OCI-LY7 (cell line): ENCODE measurements at regions not wholly inside any gene's neighbourhood (a gene's known extent, or its start where the extent isn't known, plus 50 kb on each side); places are given as distances from the start of the nearest gene placed in this dataset.

ENCODE experiments used
- BruUV-seq: library from RNA; stranded (reverse); fragments of 400-500 nt; replicated peaks from 2 replicates; lab custom pipeline; 2021; lab: Mats Ljungman, UMichigan
- CTCF ChIA-PET: fragments of 300-600 bp; sonication (Branson Sonifier 250); formaldehyde crosslinking; loops from one replicate; lab custom pipeline; 2022; ENCODE audit warnings: antibody characterized with exemption; ENCODE audit not compliant: unreplicated experiment; lab: Charles Lee
- POLR2A ChIA-PET: fragments of 300-600 bp; sonication (Branson Sonifier 250); formaldehyde crosslinking; loops from one replicate; lab custom pipeline; 2022; ENCODE audit warnings: antibody characterized with exemption; lab: Charles Lee
- DNase-seq: peaks from one replicate; pipeline ENCODE4 v3.0.0-alpha.2; 2015; ENCODE audit warnings: low spot score
- H2AFZ ChIP-seq: fragments of 200-600 bp; sonication (generic), shearing (Covaris generic); 2 replicates; pipeline ENCODE4 v1.6.1; 2014; ENCODE audit warnings: mild to moderate bottlenecking, antibody characterized with exemption, low read length, moderate library complexity
- H3K27ac ChIP-seq: fragments of 200-600 bp; sonication (generic); 2 replicates; pipeline ENCODE4 v1.5.1; 2014; ENCODE audit warnings: mixed run types, low read depth, mild to moderate bottlenecking, moderate library complexity, low read length, inconsistent platforms; ENCODE audit not compliant: poor library complexity, severe bottlenecking
- H3K36me3 ChIP-seq: fragments of 200-600 bp; sonication (generic); 2 replicates; pipeline ENCODE4 v1.6.1; 2014; ENCODE audit warnings: mild to moderate bottlenecking, antibody characterized with exemption, low read length, moderate library complexity, mixed read lengths; ENCODE audit not compliant: insufficient read depth
- H3K4me1 ChIP-seq: fragments of 200-600 bp; sonication (generic); 2 replicates; pipeline ENCODE4 v1.5.1; 2014; ENCODE audit warnings: mild to moderate bottlenecking, low read length; ENCODE audit not compliant: insufficient read depth, poor library complexity, severe bottlenecking
- H3K4me2 ChIP-seq: fragments of 200-600 bp; sonication (generic); 2 replicates; pipeline ENCODE4 v1.6.1; 2014; ENCODE audit warnings: mild to moderate bottlenecking, low read length
- H3K4me3 ChIP-seq: fragments of 200-600 bp; sonication (generic); 2 replicates; pipeline ENCODE4 v1.5.1; 2014; ENCODE audit warnings: mild to moderate bottlenecking, low read depth, low read length; ENCODE audit not compliant: poor library complexity, severe bottlenecking
- H3K79me2 ChIP-seq: fragments of 200-600 bp; sonication (generic); 2 replicates; pipeline ENCODE4 v1.6.1; 2016; ENCODE audit warnings: low read depth, mild to moderate bottlenecking, low read length, moderate library complexity, mixed read lengths; ENCODE audit not compliant: insufficient read depth
- H3K9me2 ChIP-seq: fragments of 200-600 bp; sonication (generic); 2 replicates; pipeline ENCODE4 v1.6.1; 2016; ENCODE audit warnings: mild to moderate bottlenecking, low read length, mixed read lengths; ENCODE audit not compliant: insufficient read depth
- H3K9me3 ChIP-seq: fragments of 200-600 bp; sonication (generic); 2 replicates; pipeline ENCODE4 v1.6.1; 2014; ENCODE audit warnings: mild to moderate bottlenecking, mixed run types, low read length, mixed read lengths
- H4K20me1 ChIP-seq: fragments of 200-600 bp; sonication (generic); 2 replicates; pipeline ENCODE4 v1.6.1; 2014; ENCODE audit warnings: mild to moderate bottlenecking, antibody characterized with exemption, low read length, moderate library complexity, mixed read lengths; ENCODE audit not compliant: insufficient read depth
- EZH2phosphoT487 ChIP-seq: fragments of 200-600 bp; sonication (generic); IDR thresholded peaks from 2 replicates; pipeline ENCODE4 v1.6.1; 2018; ENCODE audit warnings: low read depth, borderline replicate concordance, mild to moderate bottlenecking, mixed run types, antibody characterized with exemption, low read length, moderate library complexity, mixed read lengths
- intact Hi-C: fragments of 100-400 bp; cut with micrococcal nuclease; formaldehyde crosslinking; loops from one replicate; pipeline ENCODE4 v1.10.0; 2022; ENCODE audit not compliant: unreplicated experiment
- TF ChIP-seq, protein P1 (sequence below): fragments of 200-600 bp; sonication (generic); conservative IDR thresholded peaks from 2 replicates; pipeline ENCODE4 v1.5.1; 2014; ENCODE audit warnings: mild to moderate bottlenecking, antibody characterized with exemption, low read length, moderate library complexity, mixed read lengths

DNA sequence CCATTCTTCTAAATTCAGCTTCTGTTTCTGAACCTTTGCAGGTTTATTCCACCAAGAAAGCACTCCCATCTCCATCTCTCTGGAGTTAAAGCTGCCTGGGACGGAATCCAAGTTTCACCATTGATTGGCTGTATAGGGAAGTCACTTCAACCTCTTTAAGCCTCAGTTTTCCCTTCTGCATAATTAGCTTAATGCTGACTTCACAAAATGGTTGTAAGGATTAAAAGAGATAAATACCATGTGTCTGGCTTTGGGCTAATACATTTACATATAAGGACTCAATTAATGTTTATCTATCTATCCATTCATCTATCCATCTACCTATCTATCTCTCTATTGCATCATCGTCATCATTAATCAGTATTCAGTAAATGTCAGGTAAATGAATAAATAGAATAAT lies 629.6 kb upstream of the MGMT start:
- Histone ChIP-seq H3K4me3 (no peak overlapping the region), H3K79me2 (no peaks in the 10 kb centered on the region), H4K20me1 (no peaks in the 10 kb centered on the region), H3K9me2 (no peaks in the 10 kb centered on the region), H3K4me1 (no peaks in the 10 kb centered on the region), H3K36me3 (no peaks in the 10 kb centered on the region), H3K9me3 (no peaks in the 10 kb centered on the region), H3K27ac (no peak overlapping the region), H3K4me2 (no peak overlapping the region), H2AFZ (no peak overlapping the region)
- no TSS peak for BruUV-seq
- intact Hi-C loops = no loop called here
- DNase-seq = no peak
- POLR2A ChIA-PET = interaction anchor here (0.6 kb wide), 1 partner anchor 1047 kb away, joined by 3 read pairs; no protein-coding TSS in a partner anchor
- CTCF ChIA-PET = no interaction called here
- TF ChIP-seq EZH2phosphoT487 = no peak
- TF ChIP-seq, protein P1, sequence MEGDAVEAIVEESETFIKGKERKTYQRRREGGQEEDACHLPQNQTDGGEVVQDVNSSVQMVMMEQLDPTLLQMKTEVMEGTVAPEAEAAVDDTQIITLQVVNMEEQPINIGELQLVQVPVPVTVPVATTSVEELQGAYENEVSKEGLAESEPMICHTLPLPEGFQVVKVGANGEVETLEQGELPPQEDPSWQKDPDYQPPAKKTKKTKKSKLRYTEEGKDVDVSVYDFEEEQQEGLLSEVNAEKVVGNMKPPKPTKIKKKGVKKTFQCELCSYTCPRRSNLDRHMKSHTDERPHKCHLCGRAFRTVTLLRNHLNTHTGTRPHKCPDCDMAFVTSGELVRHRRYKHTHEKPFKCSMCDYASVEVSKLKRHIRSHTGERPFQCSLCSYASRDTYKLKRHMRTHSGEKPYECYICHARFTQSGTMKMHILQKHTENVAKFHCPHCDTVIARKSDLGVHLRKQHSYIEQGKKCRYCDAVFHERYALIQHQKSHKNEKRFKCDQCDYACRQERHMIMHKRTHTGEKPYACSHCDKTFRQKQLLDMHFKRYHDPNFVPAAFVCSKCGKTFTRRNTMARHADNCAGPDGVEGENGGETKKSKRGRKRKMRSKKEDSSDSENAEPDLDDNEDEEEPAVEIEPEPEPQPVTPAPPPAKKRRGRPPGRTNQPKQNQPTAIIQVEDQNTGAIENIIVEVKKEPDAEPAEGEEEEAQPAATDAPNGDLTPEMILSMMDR = no peak

DNA sequence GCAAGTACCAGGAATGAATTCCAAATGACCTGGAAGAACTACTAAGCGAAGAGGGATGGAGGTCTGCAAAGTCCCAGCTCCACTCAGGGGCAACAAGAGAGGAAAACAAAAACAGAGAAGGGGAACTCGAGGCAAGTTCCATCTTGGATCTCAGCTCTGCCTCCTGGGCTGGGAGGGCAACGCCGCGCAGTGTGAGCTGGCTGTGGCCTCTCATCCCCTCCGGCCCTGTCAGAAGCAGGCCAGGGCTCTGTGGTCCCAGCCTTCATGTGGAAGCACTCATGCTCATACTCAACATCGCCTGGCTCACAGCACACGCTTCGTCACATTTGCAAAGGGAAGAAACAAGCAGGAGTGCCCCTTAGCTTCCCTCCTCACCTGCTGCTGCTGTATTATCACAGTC lies 627.9 kb upstream of the MGMT start:
- DNase-seq = no peak
- Histone ChIP-seq H3K4me3 (no peak overlapping the region), H3K4me1 (no peaks in the 10 kb centered on the region), H3K36me3 (no peaks in the 10 kb centered on the region), H3K79me2 (no peaks in the 10 kb centered on the region), H4K20me1 (no peaks in the 10 kb centered on the region), H3K9me3 (no peaks in the 10 kb centered on the region), H3K4me2 (no peak overlapping the region), H3K9me2 (no peaks in the 10 kb centered on the region), H2AFZ (no peak overlapping the region), H3K27ac (no peak overlapping the region)
- ChIA-PET POLR2A (interaction anchor here (0.6 kb wide), 1 partner anchor 1039 kb away, joined by 3 read pairs; no protein-coding TSS in a partner anchor), CTCF (no interaction called here)
- no peak for TF ChIP-seq EZH2phosphoT487
- TF ChIP-seq, protein P1 = no peak
- intact Hi-C loops = no loop called here
- no TSS peak for BruUV-seq

DNA sequence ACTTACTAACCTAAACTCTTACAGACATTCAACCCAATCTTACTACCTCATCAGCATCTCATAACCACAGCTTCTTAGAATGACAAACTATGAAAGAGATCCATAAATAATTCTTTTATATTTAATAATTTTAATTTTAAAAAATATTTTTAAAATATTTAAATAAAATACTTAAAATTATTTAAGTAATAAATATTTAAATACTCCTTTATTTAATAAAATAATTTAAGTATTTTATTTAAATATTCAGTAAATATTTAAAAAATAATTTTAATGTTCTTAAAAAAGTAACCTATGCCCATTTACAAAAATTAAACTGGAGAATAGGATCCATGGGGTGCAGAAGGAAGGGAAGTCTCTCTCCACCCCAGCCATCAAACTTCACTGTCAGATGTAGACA lies 627.3 kb upstream of the MGMT start:
- Histone ChIP-seq H3K9me2 (no peaks in the 10 kb centered on the region), H2AFZ (no peak overlapping the region), H3K79me2 (no peaks in the 10 kb centered on the region), H3K9me3 (no peaks in the 10 kb centered on the region), H3K4me1 (no peaks in the 10 kb centered on the region), H3K4me2 (no peak overlapping the region), H4K20me1 (no peaks in the 10 kb centered on the region), H3K4me3 (no peak overlapping the region), H3K27ac (no peak overlapping the region), H3K36me3 (no peaks in the 10 kb centered on the region)
- intact Hi-C loops = loop anchor here (5.0 kb wide), 1 partner anchor 587 kb away; no protein-coding TSS in a partner anchor
- ChIA-PET POLR2A (no interaction called here), CTCF (no interaction called here)
- TF ChIP-seq, protein P1 = no peak
- TF ChIP-seq EZH2phosphoT487 = no peak
- no peak for DNase-seq
- BruUV-seq = no TSS peak
